Lower leg skin (tissue), 3 donors: ENCODE measurements at regions not wholly inside any gene's neighbourhood (a gene's known extent, or its start where the extent isn't known, plus 50 kb on each side); places are given as distances from the start of the nearest gene placed in this dataset.

Experiments used
- CTCF ChIP-seq, 3 donors: fragments of 450-650 bp; IDR thresholded peaks; one replicate each; pipeline ENCODE4 v1.5.1; 2016; ENCODE audit warnings: antibody characterized with exemption in 3 of 3, mild to moderate bottlenecking in 3 of 3, moderate library complexity in 2 of 3
- POLR2A ChIP-seq, 2 donors: fragments of 450-650 bp; IDR thresholded peaks; one replicate each; pipeline ENCODE4 v1.6.1; 2016 to 2017; ENCODE audit warnings: antibody characterized with exemption in 2 of 2, mild to moderate bottlenecking in 1 of 2, moderate library complexity in 1 of 2

GRCh38 chr20:29349836-29350235, 1907.6 kb upstream of the DEFB115 start:
- TF ChIP-seq CTCF (IDR thresholded peaks at IDR 0.05), result no peak
- TF ChIP-seq POLR2A (IDR thresholded peaks at IDR 0.05), result no peak
